Body of pancreas (tissue), 4 donors: ENCODE measurements at regions not wholly inside any gene's neighbourhood (a gene's known extent, or its start where the extent isn't known, plus 50 kb on each side); places are given as distances from the start of the nearest gene placed in this dataset.

ENCODE experiments used
- ATAC-seq: fragments of 150-250 bp; one replicate; pipeline ENCODE4 v1.9.1; 2016
- DNase-seq, 4 donors: peaks; one replicate each; pipeline ENCODE4 v3.0.0-alpha.2; 2019
- H3K27ac ChIP-seq, 4 donors: fragments of 200-600 bp; sonication (generic); 1 replicate in 3 of 4; 2 replicates in 1 of 4; pipeline versions ENCODE4 v1.5.1 to v1.6.1; 2016 to 2019; ENCODE audit warnings: mild to moderate bottlenecking in 1 of 4, mixed read lengths in 1 of 4, moderate library complexity in 1 of 4
- H3K27me3 ChIP-seq, 2 donors: fragments of 200-600 bp; sonication (generic); one replicate each; pipeline ENCODE4 v1.6.0; 2016; ENCODE audit warnings: mild to moderate bottlenecking in 1 of 2
- H3K36me3 ChIP-seq, 2 donors: fragments of 200-600 bp; sonication (generic); replicated peaks in 1 of 2; 2 replicates each; pipeline ENCODE4 v1.5.1; 2016; ENCODE audit warnings: low read depth in 2 of 2; ENCODE audit not compliant: insufficient read depth in 1 of 2
- H3K4me1 ChIP-seq: fragments of 200-600 bp; sonication (generic); one replicate; pipeline ENCODE4 v1.6.0; 2016
- H3K4me3 ChIP-seq, 2 donors: fragments of 200-600 bp; sonication (generic); 1 replicate in 1 of 2; 2 replicates in 1 of 2; pipeline ENCODE4 v1.5.1; 2016 to 2019
- H3K9me3 ChIP-seq, 3 donors: fragments of 200-600 bp; sonication (generic); 1 replicate in 2 of 3; 2 replicates in 1 of 3; pipeline ENCODE4 v1.5.1; 2016
- CTCF ChIP-seq, 7 experiments: fragments of 450-650 bp in 4 of 7; fragments of 200-600 bp in 3 of 7; sonication (generic) in 3 of 7; IDR thresholded peaks; one replicate each; pipeline ENCODE4 v1.5.1; 2016 to 2019; ENCODE audit warnings: antibody characterized with exemption in 7 of 7
- POLR2A ChIP-seq, 3 donors: fragments of 450-650 bp; IDR thresholded peaks; one replicate each; pipeline ENCODE4 v1.6.1; 2016; ENCODE audit warnings: antibody characterized with exemption in 3 of 3, mild to moderate bottlenecking in 2 of 3
- WGBS, 2 donors: methylation state at CpG; one replicate each; pipeline ENCODE4 v1.1.5; 2017; 5-methylcytosine and 5-hydroxymethylcytosine counted together
- intact Hi-C: fragments of 100-400 bp; cut with DNase I; formaldehyde crosslinking; loops from one replicate; pipeline ENCODE4 v1.15.1; 2023

- no peaks in the 10 kb centered on the region for H3K9me3 ChIP-seq
- DNase-seq (no peak), ATAC-seq (no peak)
- H3K4me3 ChIP-seq: no peak overlapping the region
- intact Hi-C loops: no loop called here
- WGBS, 2 donors: 77 to 83% methylated on average over 2 of the region's 2 CpGs
- H3K36me3 ChIP-seq: no peaks in the 10 kb centered on the region
- no peaks in the 10 kb centered on the region for H3K27me3 ChIP-seq
- TF ChIP-seq POLR2A (IDR thresholded peaks at IDR 0.05) (no peak), CTCF (IDR thresholded peaks at IDR 0.05) (no peak)
- H3K4me1 ChIP-seq: no peaks in the 10 kb centered on the region
- H3K27ac ChIP-seq: no peak overlapping the region
Measured at GRCh38 chr18:54030434-54030833, 194.0 kb downstream of the MBD2 start.

- Histone ChIP-seq H3K27me3 (no peaks in the 10 kb centered on the region), H3K36me3 (no peaks in the 10 kb centered on the region), H3K27ac (no peak overlapping the region), H3K9me3 (no peaks in the 10 kb centered on the region), H3K4me3 (no peak overlapping the region), H3K4me1 (no peaks in the 10 kb centered on the region)
- ATAC-seq: no peak
- WGBS, 2 donors: 75 to 81% methylated on average over 4 of the region's 4 CpGs
- DNase-seq: no peak
- intact Hi-C loops: no loop called here
- TF ChIP-seq CTCF (IDR thresholded peaks at IDR 0.05) (no peak), POLR2A (IDR thresholded peaks at IDR 0.05) (no peak)
Measured at GRCh38 chr18:54023471-54023870, 201.0 kb downstream of the MBD2 start.

GRCh38 chr18:54020966-54021365 lies 203.5 kb downstream of the MBD2 start:
- ATAC-seq: no peak
- Histone ChIP-seq H3K36me3 (no peaks in the 10 kb centered on the region), H3K27me3 (no peaks in the 10 kb centered on the region), H3K4me3 (no peak overlapping the region), H3K27ac (no peak overlapping the region), H3K9me3 (no peaks in the 10 kb centered on the region), H3K4me1 (no peaks in the 10 kb centered on the region)
- TF ChIP-seq POLR2A (IDR thresholded peaks at IDR 0.05): no peak
- no peak for TF ChIP-seq CTCF (IDR thresholded peaks at IDR 0.05)
- no peak for DNase-seq
- intact Hi-C loops: no loop called here

GRCh38 chr18:54020156-54020745 lies 204.2 kb downstream of the MBD2 start:
- Histone ChIP-seq H3K27me3 (no peaks in the 10 kb centered on the region), H3K4me1 (no peaks in the 10 kb centered on the region), H3K4me3 (no peak overlapping the region), H3K27ac (no peak overlapping the region), H3K9me3 (no peaks in the 10 kb centered on the region), H3K36me3 (no peaks in the 10 kb centered on the region)
- DNase-seq (no peak), ATAC-seq (no peak)
- TF ChIP-seq POLR2A (IDR thresholded peaks at IDR 0.05): no peak
- no peak for TF ChIP-seq CTCF (IDR thresholded peaks at IDR 0.05)
- 66 to 85% methylated on average over 6 of the region's 6 CpGs for WGBS, 2 donors
- intact Hi-C loops: no loop called here

GRCh38 chr18:54019641-54020040 lies 204.8 kb downstream of the MBD2 start:
- ATAC-seq: no peak
- 52 to 73% methylated on average over 3 of the region's 3 CpGs for WGBS, 2 donors
- H3K27me3 ChIP-seq: no peaks in the 10 kb centered on the region
- no peaks in the 10 kb centered on the region for H3K36me3 ChIP-seq
- H3K27ac ChIP-seq: no peak overlapping the region
- H3K4me3 ChIP-seq: no peak overlapping the region
- TF ChIP-seq POLR2A (IDR thresholded peaks at IDR 0.05) (no peak), CTCF (IDR thresholded peaks at IDR 0.05) (no peak)
- no peaks in the 10 kb centered on the region for H3K4me1 ChIP-seq
- no peaks in the 10 kb centered on the region for H3K9me3 ChIP-seq
- intact Hi-C loops: no loop called here
- no peak for DNase-seq
